HCT116 (cell line): ENCODE measurements at regions not wholly inside any gene's neighbourhood (a gene's known extent, or its start where the extent isn't known, plus 50 kb on each side); places are given as distances from the start of the nearest gene placed in this dataset.

Experiments
- ATAC-seq: fragments of 200-7000 bp; cut with Tn5 transposase; 2 replicates; pipeline ENCODE4 v1.9.1; 2020; ENCODE audit warnings: mild to moderate bottlenecking, moderate library complexity
- BruUV-seq: library from RNA; stranded (reverse); fragments of 400-500 nt; replicated peaks from 2 replicates; lab custom pipeline; 2021; lab: Mats Ljungman, UMichigan
- CTCF ChIA-PET: fragments of 300-600 bp; sonication (Branson Sonifier 250); formaldehyde crosslinking; loops from one replicate; lab custom pipeline; 2021; ENCODE audit warnings: antibody characterized with exemption; lab: Charles Lee
- POLR2A ChIA-PET: fragments of 300-600, 350-600 bp; sonication (Branson Sonifier 250); formaldehyde crosslinking; loops from one replicate; lab custom pipeline; 2021; ENCODE audit warnings: antibody characterized with exemption; lab: Charles Lee
- RAD21 ChIA-PET, 2 experiments: fragments of 300-600 bp; sonication (Branson Sonifier 250); formaldehyde crosslinking; loops; one replicate each; lab custom pipeline; 2023; ENCODE audit warnings: low total read pairs in 2 of 2; ENCODE audit not compliant: uncharacterized antibody in 2 of 2, unreplicated experiment in 2 of 2, low non-redundant PET in 1 of 2; lab: Charles Lee
- DNase-seq: peaks from one replicate; pipeline ENCODE4 v3.0.0-alpha.2; 2010; ENCODE audit warnings: low read depth, low spot score
- H2AFZ ChIP-seq: fragments of 200-600 bp; shearing (Covaris generic), sonication (generic); 2 replicates; pipeline ENCODE4 v1.6.1; 2017; ENCODE audit warnings: low read depth, mixed run types, mixed read lengths, antibody characterized with exemption, low read length; ENCODE audit not compliant: poor library complexity, severe bottlenecking
- H3K27ac ChIP-seq: 2 replicates; pipeline ENCODE4 v1.5.1; 2012; ENCODE audit warnings: low read depth, low read length
- H3K27me3 ChIP-seq: fragments of 200-600 bp; sonication (generic); 2 replicates; pipeline ENCODE4 v1.6.1; 2016; ENCODE audit warnings: mixed run types, low read length, mixed read lengths; ENCODE audit not compliant: insufficient read depth
- H3K36me3 ChIP-seq, 2 experiments: fragments of 200-500 bp in 1 of 2; fragments of 200-600 bp in 1 of 2; sonication (Bioruptor generic) in 1 of 2; sonication (generic) in 1 of 2; 2 replicates each; pipeline versions ENCODE4 v1.5.1 to v1.6.1; 2014 to 2016; ENCODE audit warnings: low read length in 2 of 2, inconsistent platforms in 1 of 2, mixed read lengths in 1 of 2, mixed run types in 1 of 2; ENCODE audit not compliant: insufficient read depth in 2 of 2, control insufficient read depth in 1 of 2
- H3K4me1 ChIP-seq, 2 experiments: fragments of 200-600 bp in 1 of 2; sonication (generic) in 1 of 2; 2 replicates each; pipeline versions ENCODE4 v1.5.1 to v1.6.1; 2012 to 2017; ENCODE audit warnings: low read length in 2 of 2, inconsistent platforms in 1 of 2, mild to moderate bottlenecking in 1 of 2, mixed read lengths in 1 of 2, mixed run types in 1 of 2, moderate library complexity in 1 of 2; ENCODE audit not compliant: insufficient read depth in 2 of 2, control insufficient read depth in 1 of 2
- H3K4me2 ChIP-seq: fragments of 200-600 bp; sonication (generic); 2 replicates; pipeline ENCODE4 v1.6.1; 2017; ENCODE audit warnings: mixed run types, low read length, mixed read lengths
- H3K4me3 ChIP-seq, 2 experiments: fragments of 200-600 bp in 1 of 2; sonication (generic) in 1 of 2; replicated peaks in 1 of 2; 2 replicates each; pipeline ENCODE4 v1.5.1; 2011 to 2016; ENCODE audit warnings: low read length in 2 of 2, control low read depth in 1 of 2, low read depth in 1 of 2, mild to moderate bottlenecking in 1 of 2, mixed read lengths in 1 of 2, mixed run types in 1 of 2
- H3K79me2 ChIP-seq: fragments of 200-600 bp; sonication (generic); 2 replicates; pipeline ENCODE4 v1.6.1; 2017; ENCODE audit warnings: mild to moderate bottlenecking, mixed run types, low read length, moderate library complexity, mixed read lengths; ENCODE audit not compliant: insufficient read depth
- H3K9ac ChIP-seq: fragments of 200-600 bp; sonication (generic); 2 replicates; pipeline ENCODE4 v1.6.1; 2016; ENCODE audit warnings: low read length, mixed read lengths
- H3K9me2 ChIP-seq: fragments of 200-600 bp; sonication (generic), shearing (Covaris generic); 2 replicates; pipeline ENCODE4 v1.6.1; 2017; ENCODE audit warnings: mixed run types, mild to moderate bottlenecking, moderate library complexity; ENCODE audit not compliant: insufficient read depth
- H3K9me3 ChIP-seq, 2 experiments: fragments of 200-500 bp in 1 of 2; fragments of 200-600 bp in 1 of 2; sonication (Bioruptor generic) in 1 of 2; sonication (generic) in 1 of 2; 2 replicates each; pipeline ENCODE4 v1.6.1; 2014 to 2017; ENCODE audit warnings: low read length in 2 of 2, mixed read lengths in 2 of 2, inconsistent platforms in 1 of 2, low read depth in 1 of 2, mild to moderate bottlenecking in 1 of 2, mixed run types in 1 of 2, moderate library complexity in 1 of 2; ENCODE audit not compliant: control insufficient read depth in 1 of 2, insufficient read depth in 1 of 2
- H4K20me1 ChIP-seq: fragments of 200-600 bp; sonication (generic), shearing (Covaris generic); 2 replicates; pipeline ENCODE4 v1.6.1; 2017; ENCODE audit warnings: mixed run types, mild to moderate bottlenecking, moderate library complexity; ENCODE audit not compliant: insufficient read depth
- ELF1 ChIP-seq: IDR thresholded peaks from 2 replicates; pipeline ENCODE4 v1.6.1; 2012; ENCODE audit warnings: low read depth, borderline replicate concordance
- POLR2AphosphoS5 ChIP-seq: IDR thresholded peaks from 2 replicates; pipeline ENCODE4 v1.6.1; 2011; ENCODE audit warnings: mild to moderate bottlenecking, low read depth, low read length, moderate library complexity
- RAD21 ChIP-seq: IDR thresholded peaks from 2 replicates; pipeline ENCODE4 v1.6.1; 2012; ENCODE audit warnings: low read depth, mild to moderate bottlenecking
- SIN3A ChIP-seq: IDR thresholded peaks from 2 replicates; pipeline ENCODE4 v1.6.1; 2012; ENCODE audit warnings: low read depth
- SP1 ChIP-seq: IDR thresholded peaks from 2 replicates; pipeline ENCODE4 v1.6.1; 2012; ENCODE audit warnings: low read depth
- ZFX ChIP-seq: fragments of 450-650 bp; IDR thresholded peaks from 2 replicates; pipeline ENCODE4 v1.6.1; 2017
- intact Hi-C: fragments of 100-400 bp; cut with micrococcal nuclease; formaldehyde crosslinking; loops from 2 replicates; pipeline ENCODE4 v1.10.0; 2022
- TF ChIP-seq, protein P1 (sequence below): IDR thresholded peaks from 2 replicates; pipeline ENCODE4 v1.6.1; 2012; ENCODE audit warnings: low read depth
- TF ChIP-seq, protein P2 (sequence below): IDR thresholded peaks from 2 replicates; pipeline ENCODE4 v1.6.1; 2012
- TF ChIP-seq, protein P3 (sequence below): IDR thresholded peaks from 2 replicates; pipeline ENCODE4 v1.6.1; 2012

DNA sequence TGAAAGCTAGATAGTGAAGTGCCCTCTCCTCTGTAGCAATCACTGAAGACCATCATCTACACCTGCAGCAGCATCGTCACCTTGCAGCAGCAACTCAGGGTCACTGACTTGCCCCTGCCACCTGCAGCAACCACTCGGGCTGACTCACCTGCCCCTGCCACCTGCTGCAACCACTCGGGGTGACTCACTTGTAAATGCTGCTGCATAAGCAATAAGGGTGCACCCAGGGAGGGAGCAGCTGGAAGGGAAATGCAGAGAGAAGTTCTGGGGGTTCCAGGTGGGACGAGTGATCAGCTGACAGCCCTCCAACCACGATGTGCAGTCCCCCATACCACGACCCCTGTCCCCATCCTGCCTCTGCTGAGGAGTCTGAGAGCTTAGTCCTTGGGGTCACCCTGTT is 357.1 kb upstream of the SFSWAP start:
- no peaks in the 10 kb centered on the region for H3K36me3 ChIP-seq
- no peak overlapping the region for H3K4me2 ChIP-seq
- no TSS peak for BruUV-seq
- ChIA-PET POLR2A (no interaction called here), RAD21 (no interaction called here), CTCF (no interaction called here)
- ATAC-seq: no peak
- no peak for TF ChIP-seq RAD21
- TF ChIP-seq ZFX: no peak
- no peak for TF ChIP-seq POLR2AphosphoS5
- no peak for TF ChIP-seq SIN3A
- TF ChIP-seq, protein P1, sequence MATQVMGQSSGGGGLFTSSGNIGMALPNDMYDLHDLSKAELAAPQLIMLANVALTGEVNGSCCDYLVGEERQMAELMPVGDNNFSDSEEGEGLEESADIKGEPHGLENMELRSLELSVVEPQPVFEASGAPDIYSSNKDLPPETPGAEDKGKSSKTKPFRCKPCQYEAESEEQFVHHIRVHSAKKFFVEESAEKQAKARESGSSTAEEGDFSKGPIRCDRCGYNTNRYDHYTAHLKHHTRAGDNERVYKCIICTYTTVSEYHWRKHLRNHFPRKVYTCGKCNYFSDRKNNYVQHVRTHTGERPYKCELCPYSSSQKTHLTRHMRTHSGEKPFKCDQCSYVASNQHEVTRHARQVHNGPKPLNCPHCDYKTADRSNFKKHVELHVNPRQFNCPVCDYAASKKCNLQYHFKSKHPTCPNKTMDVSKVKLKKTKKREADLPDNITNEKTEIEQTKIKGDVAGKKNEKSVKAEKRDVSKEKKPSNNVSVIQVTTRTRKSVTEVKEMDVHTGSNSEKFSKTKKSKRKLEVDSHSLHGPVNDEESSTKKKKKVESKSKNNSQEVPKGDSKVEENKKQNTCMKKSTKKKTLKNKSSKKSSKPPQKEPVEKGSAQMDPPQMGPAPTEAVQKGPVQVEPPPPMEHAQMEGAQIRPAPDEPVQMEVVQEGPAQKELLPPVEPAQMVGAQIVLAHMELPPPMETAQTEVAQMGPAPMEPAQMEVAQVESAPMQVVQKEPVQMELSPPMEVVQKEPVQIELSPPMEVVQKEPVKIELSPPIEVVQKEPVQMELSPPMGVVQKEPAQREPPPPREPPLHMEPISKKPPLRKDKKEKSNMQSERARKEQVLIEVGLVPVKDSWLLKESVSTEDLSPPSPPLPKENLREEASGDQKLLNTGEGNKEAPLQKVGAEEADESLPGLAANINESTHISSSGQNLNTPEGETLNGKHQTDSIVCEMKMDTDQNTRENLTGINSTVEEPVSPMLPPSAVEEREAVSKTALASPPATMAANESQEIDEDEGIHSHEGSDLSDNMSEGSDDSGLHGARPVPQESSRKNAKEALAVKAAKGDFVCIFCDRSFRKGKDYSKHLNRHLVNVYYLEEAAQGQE: no peak
- no peak for TF ChIP-seq SP1
- TF ChIP-seq, protein P2, sequence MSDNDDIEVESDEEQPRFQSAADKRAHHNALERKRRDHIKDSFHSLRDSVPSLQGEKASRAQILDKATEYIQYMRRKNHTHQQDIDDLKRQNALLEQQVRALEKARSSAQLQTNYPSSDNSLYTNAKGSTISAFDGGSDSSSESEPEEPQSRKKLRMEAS: no peak
- TF ChIP-seq, protein P3, sequence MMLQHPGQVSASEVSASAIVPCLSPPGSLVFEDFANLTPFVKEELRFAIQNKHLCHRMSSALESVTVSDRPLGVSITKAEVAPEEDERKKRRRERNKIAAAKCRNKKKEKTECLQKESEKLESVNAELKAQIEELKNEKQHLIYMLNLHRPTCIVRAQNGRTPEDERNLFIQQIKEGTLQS: no peak
- TF ChIP-seq ELF1: no peak
- H3K9me2 ChIP-seq: no peaks in the 10 kb centered on the region
- H3K27ac ChIP-seq: no peak overlapping the region
- no peak for DNase-seq
- no peaks in the 10 kb centered on the region for H3K4me1 ChIP-seq
- H3K4me3 ChIP-seq: no peak overlapping the region
- H4K20me1 ChIP-seq: no peaks in the 10 kb centered on the region
- H3K27me3 ChIP-seq: 0 out of 2 replicates have a peak, but pooled peaks cover 5% of the 10 kb centered on the region
- intact Hi-C loops: no loop called here
- no peak overlapping the region for H3K9ac ChIP-seq
- no peak overlapping the region for H2AFZ ChIP-seq
- H3K79me2 ChIP-seq: no peaks in the 10 kb centered on the region
- no peaks in the 10 kb centered on the region for H3K9me3 ChIP-seq
